Neural cell (in vitro differentiated cells): ENCODE measurements at regions not wholly inside any gene's neighbourhood (a gene's known extent, or its start where the extent isn't known, plus 50 kb on each side); places are given as distances from the start of the nearest gene placed in this dataset.

Source experiments
- H2AFZ ChIP-seq: fragments of 200-600, 300-800 bp; sonication (generic), shearing (Covaris generic); 2 replicates; pipeline ENCODE4 v1.6.0; 2014; ENCODE audit warnings: low read depth, mild to moderate bottlenecking, antibody characterized with exemption, low read length, moderate library complexity
- H3F3A ChIP-seq: fragments of 200-600 bp; shearing (Covaris generic); 2 replicates; pipeline ENCODE4 v1.6.1; 2016; ENCODE audit warnings: mild to moderate bottlenecking, moderate library complexity, mixed read lengths, antibody characterized with exemption, low read length; ENCODE audit not compliant: insufficient read depth, poor library complexity, severe bottlenecking
- H3K27ac ChIP-seq: fragments of 200-600, 300-800 bp; sonication (generic), shearing (Covaris generic); 2 replicates; pipeline ENCODE4 v1.5.1; 2014; ENCODE audit warnings: mild to moderate bottlenecking, low read length, moderate library complexity
- H3K27me3 ChIP-seq: fragments of 300-800, 200-600 bp; sonication (generic), shearing (Covaris generic); 2 replicates; pipeline ENCODE4 v1.6.0; 2014; ENCODE audit warnings: mild to moderate bottlenecking, low read depth, low read length, moderate library complexity; ENCODE audit not compliant: insufficient read depth
- H3K36me3 ChIP-seq: fragments of 300-800, 200-600 bp; sonication (generic), shearing (Covaris generic); 2 replicates; pipeline ENCODE4 v1.5.1; 2014; ENCODE audit warnings: mild to moderate bottlenecking, antibody characterized with exemption, low read length, moderate library complexity; ENCODE audit not compliant: insufficient read depth
- H3K4me2 ChIP-seq: fragments of 300-800, 200-600 bp; sonication (generic), shearing (Covaris generic); 2 replicates; pipeline ENCODE4 v1.6.0; 2014; ENCODE audit warnings: mild to moderate bottlenecking, low read length
- H3K4me3 ChIP-seq: fragments of 300-800, 200-600 bp; sonication (generic), shearing (Covaris generic); 2 replicates; pipeline ENCODE4 v1.5.1; 2014; ENCODE audit warnings: mild to moderate bottlenecking, low read length, moderate library complexity
- H3K79me2 ChIP-seq: fragments of 200-600 bp; shearing (Covaris generic); replicated peaks from 2 replicates; pipeline ENCODE4 v1.6.0; 2014; ENCODE audit warnings: mild to moderate bottlenecking, low read length, moderate library complexity; ENCODE audit not compliant: insufficient read depth
- H3K9ac ChIP-seq: fragments of 300-800, 200-600 bp; sonication (generic), shearing (Covaris generic); 2 replicates; pipeline ENCODE4 v1.6.1; 2016; ENCODE audit warnings: mild to moderate bottlenecking, low read length, mixed read lengths
- H3K9me2 ChIP-seq: fragments of 200-600 bp; shearing (Covaris generic); 2 replicates; pipeline ENCODE4 v1.6.1; 2016; ENCODE audit warnings: mild to moderate bottlenecking, low read length, mixed read lengths; ENCODE audit not compliant: insufficient read depth
- H3K9me3 ChIP-seq: fragments of 200-600, 300-800 bp; sonication (generic), shearing (Covaris generic); 2 replicates; pipeline ENCODE4 v1.6.1; 2016; ENCODE audit warnings: mild to moderate bottlenecking, mixed run types, low read length, moderate library complexity, mixed read lengths
- H4K20me1 ChIP-seq: fragments of 200-600 bp; shearing (Covaris generic); 2 replicates; pipeline ENCODE4 v1.6.1; 2016; ENCODE audit warnings: mild to moderate bottlenecking, mixed run types; ENCODE audit not compliant: insufficient read depth
- EP300 ChIP-seq: fragments of 450-650 bp; conservative IDR thresholded peaks from 2 replicates; pipeline ENCODE4 v1.6.1; 2014; ENCODE audit warnings: antibody characterized with exemption, mild to moderate bottlenecking, moderate library complexity; ENCODE audit not compliant: poor library complexity, severe bottlenecking
- EZH2 ChIP-seq: fragments of 200-600, 300-800 bp; shearing (Covaris generic), sonication (generic); IDR thresholded peaks from 2 replicates; pipeline ENCODE4 v1.6.1; 2014; ENCODE audit warnings: antibody characterized with exemption, low read length, borderline replicate concordance, mild to moderate bottlenecking; ENCODE audit not compliant: insufficient read depth, poor library complexity, severe bottlenecking
- MXI1 ChIP-seq: fragments of 450-650 bp; conservative IDR thresholded peaks from 2 replicates; pipeline ENCODE4 v1.6.1; 2014; ENCODE audit warnings: antibody characterized with exemption, mild to moderate bottlenecking; ENCODE audit not compliant: poor library complexity, severe bottlenecking
- POLR2AphosphoS5 ChIP-seq: IDR thresholded peaks from 2 replicates; pipeline ENCODE4 v1.6.1; 2012
- RAD21 ChIP-seq: fragments of 450-650 bp; conservative IDR thresholded peaks from 2 replicates; pipeline ENCODE4 v1.6.1; 2014; ENCODE audit warnings: antibody characterized with exemption, mild to moderate bottlenecking, moderate library complexity
- SMC3 ChIP-seq: fragments of 450-650 bp; conservative IDR thresholded peaks from 2 replicates; pipeline ENCODE4 v1.6.1; 2014; ENCODE audit warnings: antibody characterized with exemption, mild to moderate bottlenecking, moderate library complexity; ENCODE audit not compliant: poor library complexity
- TAF1 ChIP-seq: IDR thresholded peaks from 2 replicates; pipeline ENCODE4 v1.6.1; 2012; ENCODE audit warnings: low read depth
- TF ChIP-seq, protein P1 (sequence below): fragments of 450-650 bp; IDR thresholded peaks from 2 replicates; pipeline ENCODE4 v1.5.1; 2014; ENCODE audit warnings: antibody characterized with exemption, mild to moderate bottlenecking, moderate library complexity; ENCODE audit not compliant: poor library complexity, severe bottlenecking
- TF ChIP-seq, protein P2 (sequence below): IDR thresholded peaks from 2 replicates; pipeline ENCODE4 v1.6.1; 2012; ENCODE audit warnings: borderline replicate concordance

DNA sequence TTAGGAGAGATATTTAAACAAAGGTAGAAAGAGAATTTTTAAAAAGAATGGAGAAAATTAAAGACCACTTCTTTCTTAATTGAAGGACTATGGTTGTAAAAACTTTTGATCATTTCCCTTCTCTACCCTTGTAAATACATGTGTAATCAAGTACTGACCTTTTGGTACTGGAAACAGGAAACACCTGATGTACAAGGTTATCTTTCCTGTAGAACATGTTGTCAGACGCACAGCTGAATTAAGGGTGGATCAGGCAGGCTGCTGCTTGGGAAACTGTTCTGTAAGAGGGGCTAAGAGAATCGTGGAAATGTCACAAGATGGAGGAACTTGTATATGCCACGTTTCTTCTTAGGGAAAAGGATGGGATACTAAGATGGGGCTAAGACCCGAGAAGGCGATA is 341.6 kb downstream of the ZNF608 start:
- no peaks in the 10 kb centered on the region for H3K36me3 ChIP-seq
- H3K9me2 ChIP-seq, result no peaks in the 10 kb centered on the region
- H4K20me1 ChIP-seq, result no peaks in the 10 kb centered on the region
- no peaks in the 10 kb centered on the region for H3K79me2 ChIP-seq
- H3K4me2 ChIP-seq, result no peak overlapping the region
- H3K9me3 ChIP-seq, result no peaks in the 10 kb centered on the region
- no peak overlapping the region for H2AFZ ChIP-seq
- TF ChIP-seq EZH2 (no peak), EP300 (no peak), RAD21 (no peak)
- H3K27me3 ChIP-seq, result no peaks in the 10 kb centered on the region
- H3K4me3 ChIP-seq, result no peak overlapping the region
- H3K9ac ChIP-seq, result no peak overlapping the region
- H3K27ac ChIP-seq, result no peak overlapping the region
- H3F3A ChIP-seq, result no peaks in the 10 kb centered on the region

DNA sequence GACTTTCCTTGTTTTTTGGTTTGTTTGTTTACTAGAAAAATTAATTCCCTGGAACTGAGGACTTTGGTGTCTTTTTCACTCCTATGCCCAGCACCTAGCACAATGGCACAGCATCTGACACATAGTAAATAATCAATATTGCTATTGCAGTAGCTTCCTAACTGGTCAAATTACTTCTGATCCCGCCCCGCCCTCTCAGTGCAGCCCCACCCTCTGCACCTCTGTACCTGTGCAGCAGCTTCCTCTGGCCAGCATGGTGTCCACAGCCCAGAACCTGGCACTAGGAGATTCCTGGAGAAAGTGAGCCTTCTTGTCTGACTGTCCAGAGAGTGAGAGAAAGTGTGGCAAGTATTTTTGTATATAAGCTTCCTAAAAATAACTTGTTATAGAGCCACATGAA is 343.2 kb downstream of the ZNF608 start:
- Histone ChIP-seq H3K9ac (no peak overlapping the region), H3K36me3 (no peaks in the 10 kb centered on the region), H3K27me3 (no peaks in the 10 kb centered on the region), H3K9me2 (no peaks in the 10 kb centered on the region), H3K27ac (no peak overlapping the region), H3K9me3 (no peaks in the 10 kb centered on the region), H3K79me2 (no peaks in the 10 kb centered on the region), H4K20me1 (no peaks in the 10 kb centered on the region), H3K4me2 (no peak overlapping the region), H3F3A (no peaks in the 10 kb centered on the region), H2AFZ (no peak overlapping the region), H3K4me3 (no peak overlapping the region)
- no peak for TF ChIP-seq EP300
- no peak for TF ChIP-seq POLR2AphosphoS5
- no peak for TF ChIP-seq SMC3
- no peak for TF ChIP-seq RAD21
- TF ChIP-seq, protein P1, sequence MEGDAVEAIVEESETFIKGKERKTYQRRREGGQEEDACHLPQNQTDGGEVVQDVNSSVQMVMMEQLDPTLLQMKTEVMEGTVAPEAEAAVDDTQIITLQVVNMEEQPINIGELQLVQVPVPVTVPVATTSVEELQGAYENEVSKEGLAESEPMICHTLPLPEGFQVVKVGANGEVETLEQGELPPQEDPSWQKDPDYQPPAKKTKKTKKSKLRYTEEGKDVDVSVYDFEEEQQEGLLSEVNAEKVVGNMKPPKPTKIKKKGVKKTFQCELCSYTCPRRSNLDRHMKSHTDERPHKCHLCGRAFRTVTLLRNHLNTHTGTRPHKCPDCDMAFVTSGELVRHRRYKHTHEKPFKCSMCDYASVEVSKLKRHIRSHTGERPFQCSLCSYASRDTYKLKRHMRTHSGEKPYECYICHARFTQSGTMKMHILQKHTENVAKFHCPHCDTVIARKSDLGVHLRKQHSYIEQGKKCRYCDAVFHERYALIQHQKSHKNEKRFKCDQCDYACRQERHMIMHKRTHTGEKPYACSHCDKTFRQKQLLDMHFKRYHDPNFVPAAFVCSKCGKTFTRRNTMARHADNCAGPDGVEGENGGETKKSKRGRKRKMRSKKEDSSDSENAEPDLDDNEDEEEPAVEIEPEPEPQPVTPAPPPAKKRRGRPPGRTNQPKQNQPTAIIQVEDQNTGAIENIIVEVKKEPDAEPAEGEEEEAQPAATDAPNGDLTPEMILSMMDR, result no peak
- TF ChIP-seq MXI1, result no peak

DNA sequence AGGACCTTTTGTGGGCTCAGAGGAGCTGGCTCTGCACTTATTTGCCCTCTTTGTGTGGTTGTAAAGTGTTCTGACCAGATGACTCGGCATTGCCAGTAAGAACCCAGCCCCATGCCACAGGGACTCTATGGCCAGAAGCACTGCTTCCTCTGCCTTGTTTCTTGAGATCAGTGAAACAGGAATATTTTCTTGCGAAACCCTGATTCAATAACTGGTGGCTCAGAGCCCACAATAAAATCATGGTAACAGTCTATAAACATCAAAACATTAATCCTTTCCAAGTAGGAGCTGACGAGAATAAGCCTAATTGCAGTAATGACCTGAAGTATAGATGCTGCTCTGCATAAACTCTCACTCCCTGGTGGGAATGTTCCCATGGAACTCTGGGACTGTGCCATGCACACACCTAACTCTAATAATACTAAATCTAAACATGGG is 344.3 kb downstream of the ZNF608 start:
- no peak for TF ChIP-seq SMC3
- TF ChIP-seq RAD21, result no peak
- TF ChIP-seq POLR2AphosphoS5, result no peak
- TF ChIP-seq, protein P1, result no peak
- no peak for TF ChIP-seq TAF1
- TF ChIP-seq EZH2, result no peak
- no peak for TF ChIP-seq EP300
- TF ChIP-seq, protein P2, sequence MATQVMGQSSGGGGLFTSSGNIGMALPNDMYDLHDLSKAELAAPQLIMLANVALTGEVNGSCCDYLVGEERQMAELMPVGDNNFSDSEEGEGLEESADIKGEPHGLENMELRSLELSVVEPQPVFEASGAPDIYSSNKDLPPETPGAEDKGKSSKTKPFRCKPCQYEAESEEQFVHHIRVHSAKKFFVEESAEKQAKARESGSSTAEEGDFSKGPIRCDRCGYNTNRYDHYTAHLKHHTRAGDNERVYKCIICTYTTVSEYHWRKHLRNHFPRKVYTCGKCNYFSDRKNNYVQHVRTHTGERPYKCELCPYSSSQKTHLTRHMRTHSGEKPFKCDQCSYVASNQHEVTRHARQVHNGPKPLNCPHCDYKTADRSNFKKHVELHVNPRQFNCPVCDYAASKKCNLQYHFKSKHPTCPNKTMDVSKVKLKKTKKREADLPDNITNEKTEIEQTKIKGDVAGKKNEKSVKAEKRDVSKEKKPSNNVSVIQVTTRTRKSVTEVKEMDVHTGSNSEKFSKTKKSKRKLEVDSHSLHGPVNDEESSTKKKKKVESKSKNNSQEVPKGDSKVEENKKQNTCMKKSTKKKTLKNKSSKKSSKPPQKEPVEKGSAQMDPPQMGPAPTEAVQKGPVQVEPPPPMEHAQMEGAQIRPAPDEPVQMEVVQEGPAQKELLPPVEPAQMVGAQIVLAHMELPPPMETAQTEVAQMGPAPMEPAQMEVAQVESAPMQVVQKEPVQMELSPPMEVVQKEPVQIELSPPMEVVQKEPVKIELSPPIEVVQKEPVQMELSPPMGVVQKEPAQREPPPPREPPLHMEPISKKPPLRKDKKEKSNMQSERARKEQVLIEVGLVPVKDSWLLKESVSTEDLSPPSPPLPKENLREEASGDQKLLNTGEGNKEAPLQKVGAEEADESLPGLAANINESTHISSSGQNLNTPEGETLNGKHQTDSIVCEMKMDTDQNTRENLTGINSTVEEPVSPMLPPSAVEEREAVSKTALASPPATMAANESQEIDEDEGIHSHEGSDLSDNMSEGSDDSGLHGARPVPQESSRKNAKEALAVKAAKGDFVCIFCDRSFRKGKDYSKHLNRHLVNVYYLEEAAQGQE, result no peak
- TF ChIP-seq MXI1, result no peak
- Histone ChIP-seq H3K9me3 (no peaks in the 10 kb centered on the region), H3K36me3 (no peaks in the 10 kb centered on the region), H2AFZ (no peak overlapping the region), H3K4me3 (no peak overlapping the region), H4K20me1 (no peaks in the 10 kb centered on the region), H3K27ac (no peak overlapping the region), H3K4me2 (no peak overlapping the region), H3F3A (no peaks in the 10 kb centered on the region), H3K79me2 (no peaks in the 10 kb centered on the region), H3K27me3 (no peaks in the 10 kb centered on the region), H3K9me2 (no peaks in the 10 kb centered on the region), H3K9ac (no peak overlapping the region)
